ENCODE measurements at regions not wholly inside any gene's neighbourhood (a gene's known extent, or its start where the extent isn't known, plus 50 kb on each side); places are given as distances from the start of the nearest gene placed in this dataset.

DNA sequence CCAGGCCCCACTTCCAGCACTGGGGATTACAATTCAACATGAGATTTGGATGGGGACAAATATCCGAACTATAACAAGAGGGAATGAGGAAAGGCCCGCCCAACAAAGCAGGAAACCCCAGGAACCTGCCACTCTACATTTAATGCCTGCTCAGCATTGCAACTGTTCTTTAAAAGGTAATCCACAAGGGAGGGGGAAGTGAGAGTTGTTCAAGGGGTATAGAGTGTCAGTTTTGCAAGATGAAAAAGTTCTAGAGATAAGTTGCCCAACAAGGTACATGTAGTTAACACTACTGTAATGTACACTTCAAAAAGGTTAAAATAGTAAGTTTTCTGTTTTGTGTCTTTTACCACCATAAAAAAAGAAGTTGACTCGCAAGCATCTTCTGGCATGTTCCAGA lies 137.6 kb downstream of the MBD2 start:
- no peaks in the 10 kb centered on the region for H3K36me3 ChIP-seq
- TF ChIP-seq, protein P1, sequence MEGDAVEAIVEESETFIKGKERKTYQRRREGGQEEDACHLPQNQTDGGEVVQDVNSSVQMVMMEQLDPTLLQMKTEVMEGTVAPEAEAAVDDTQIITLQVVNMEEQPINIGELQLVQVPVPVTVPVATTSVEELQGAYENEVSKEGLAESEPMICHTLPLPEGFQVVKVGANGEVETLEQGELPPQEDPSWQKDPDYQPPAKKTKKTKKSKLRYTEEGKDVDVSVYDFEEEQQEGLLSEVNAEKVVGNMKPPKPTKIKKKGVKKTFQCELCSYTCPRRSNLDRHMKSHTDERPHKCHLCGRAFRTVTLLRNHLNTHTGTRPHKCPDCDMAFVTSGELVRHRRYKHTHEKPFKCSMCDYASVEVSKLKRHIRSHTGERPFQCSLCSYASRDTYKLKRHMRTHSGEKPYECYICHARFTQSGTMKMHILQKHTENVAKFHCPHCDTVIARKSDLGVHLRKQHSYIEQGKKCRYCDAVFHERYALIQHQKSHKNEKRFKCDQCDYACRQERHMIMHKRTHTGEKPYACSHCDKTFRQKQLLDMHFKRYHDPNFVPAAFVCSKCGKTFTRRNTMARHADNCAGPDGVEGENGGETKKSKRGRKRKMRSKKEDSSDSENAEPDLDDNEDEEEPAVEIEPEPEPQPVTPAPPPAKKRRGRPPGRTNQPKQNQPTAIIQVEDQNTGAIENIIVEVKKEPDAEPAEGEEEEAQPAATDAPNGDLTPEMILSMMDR (IDR thresholded peaks at IDR 0.05), result no peak
- no peaks in the 10 kb centered on the region for H3K4me1 ChIP-seq
- DNase-seq, result no peak
- H3K27me3 ChIP-seq, result no peaks in the 10 kb centered on the region
- H3K9ac ChIP-seq (ENCODE audit: low read depth in 2 of 2, low read length in 2 of 2), result no peak overlapping the region
- no peak overlapping the region for H3K27ac ChIP-seq
- no peak overlapping the region for H3K4me3 ChIP-seq
- H3K9me3 ChIP-seq, result no peaks in the 10 kb centered on the region
- intact Hi-C loops (cut with DNase I), result no loop called here

DNA sequence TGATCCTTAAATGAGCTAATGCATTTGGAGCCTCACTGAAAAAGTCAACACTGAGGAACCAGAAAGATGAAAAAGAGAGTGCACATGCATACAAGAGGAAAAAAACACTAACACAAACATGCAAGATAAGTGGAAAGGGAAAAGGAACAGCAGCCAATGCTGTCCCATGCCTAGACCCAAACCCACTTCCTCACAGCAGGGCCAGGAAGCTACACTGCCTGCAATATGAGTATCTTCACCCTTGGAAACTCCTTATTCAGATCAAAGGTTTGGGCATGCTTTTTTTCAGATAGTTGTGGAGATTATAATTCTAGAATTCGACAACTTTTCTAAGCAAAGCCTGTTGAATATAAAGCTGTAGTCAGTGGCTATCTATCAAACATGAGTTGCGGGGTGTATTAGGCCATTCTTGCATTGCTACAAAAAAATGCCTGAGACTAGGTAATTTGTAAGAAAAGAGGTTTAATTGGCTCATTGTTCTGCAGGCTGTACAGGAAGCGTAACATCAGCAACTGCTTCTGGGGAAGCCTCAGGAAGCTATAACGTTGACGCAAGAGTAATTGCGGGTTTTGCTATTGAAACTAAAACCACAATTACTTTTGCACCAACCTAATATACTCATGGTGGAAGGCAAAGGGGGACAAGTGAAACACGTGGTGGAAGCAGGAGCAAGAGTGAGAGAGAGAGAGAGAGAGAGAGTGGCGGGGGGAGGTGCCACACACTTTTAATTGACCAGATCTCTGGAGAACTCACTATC lies 138.2 kb downstream of the MBD2 start:
- Histone ChIP-seq H3K36me3 (no peaks in the 10 kb centered on the region), H3K4me3 (no peak overlapping the region), H3K27ac (no peak overlapping the region), H3K4me1 (no peaks in the 10 kb centered on the region), H3K27me3 (no peaks in the 10 kb centered on the region), H3K9ac (ENCODE audit: low read depth in 2 of 2, low read length in 2 of 2) (no peak overlapping the region), H3K9me3 (no peaks in the 10 kb centered on the region)
- no peak for DNase-seq
- intact Hi-C loops (cut with DNase I), result no loop called here
- TF ChIP-seq, protein P1 (IDR thresholded peaks at IDR 0.05), result no peak

DNA sequence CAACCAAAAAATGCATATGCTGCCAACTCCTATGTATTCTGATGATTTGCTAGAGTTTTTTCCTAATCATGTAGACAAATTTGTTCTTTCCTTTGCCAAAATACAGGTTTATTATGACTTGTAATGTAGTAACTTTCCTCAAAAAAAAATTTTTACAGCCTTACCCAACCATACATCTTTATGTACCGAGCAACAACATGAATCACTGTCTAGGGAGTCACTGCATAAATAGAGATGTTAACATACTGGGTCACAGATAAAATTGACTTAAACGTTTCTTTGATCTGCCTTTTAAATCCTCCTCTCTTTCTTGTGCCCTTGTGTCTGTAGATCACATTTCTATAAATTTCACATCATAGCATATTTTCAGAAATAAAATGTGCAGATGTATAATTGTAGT lies 143.6 kb downstream of the MBD2 start:
- Histone ChIP-seq H3K4me3 (no peak overlapping the region), H3K27ac (no peak overlapping the region), H3K9me3 (no peaks in the 10 kb centered on the region), H3K36me3 (no peaks in the 10 kb centered on the region), H3K4me1 (no peaks in the 10 kb centered on the region), H3K9ac (ENCODE audit: low read depth in 2 of 2, low read length in 2 of 2) (no peak overlapping the region), H3K27me3 (no peaks in the 10 kb centered on the region)
- TF ChIP-seq, protein P1 (IDR thresholded peaks at IDR 0.05), result no peak
- no peak for DNase-seq
- intact Hi-C loops (cut with DNase I), result no loop called here

DNA sequence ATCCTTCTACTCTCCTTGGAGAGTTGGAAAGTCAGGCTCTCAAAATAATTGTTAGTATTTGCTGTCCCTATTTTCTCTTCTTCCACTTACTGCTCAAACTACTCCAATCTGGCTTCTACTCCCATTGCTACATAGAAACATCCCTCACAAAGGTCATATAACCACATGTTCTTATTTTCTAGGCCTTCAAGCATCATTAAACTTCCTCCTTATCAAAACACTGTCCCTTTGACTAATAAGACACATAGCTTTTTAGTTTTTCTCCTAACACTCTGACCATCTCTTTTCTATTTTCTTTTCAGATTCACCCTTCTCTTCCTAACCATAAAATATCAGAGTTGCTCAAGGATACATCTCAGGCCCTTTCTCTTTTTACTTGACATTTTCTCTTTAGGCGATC lies 148.3 kb downstream of the MBD2 start:
- no peak overlapping the region for H3K27ac ChIP-seq
- no peaks in the 10 kb centered on the region for H3K27me3 ChIP-seq
- intact Hi-C loops (cut with DNase I), result no loop called here
- H3K4me1 ChIP-seq, result no peaks in the 10 kb centered on the region
- no peaks in the 10 kb centered on the region for H3K9me3 ChIP-seq
- H3K36me3 ChIP-seq, result no peaks in the 10 kb centered on the region
- H3K9ac ChIP-seq (ENCODE audit: low read depth in 2 of 2, low read length in 2 of 2), result no peak overlapping the region
- TF ChIP-seq, protein P1 (IDR thresholded peaks at IDR 0.05), result no peak
- H3K4me3 ChIP-seq, result no peak overlapping the region
- no peak for DNase-seq

DNA sequence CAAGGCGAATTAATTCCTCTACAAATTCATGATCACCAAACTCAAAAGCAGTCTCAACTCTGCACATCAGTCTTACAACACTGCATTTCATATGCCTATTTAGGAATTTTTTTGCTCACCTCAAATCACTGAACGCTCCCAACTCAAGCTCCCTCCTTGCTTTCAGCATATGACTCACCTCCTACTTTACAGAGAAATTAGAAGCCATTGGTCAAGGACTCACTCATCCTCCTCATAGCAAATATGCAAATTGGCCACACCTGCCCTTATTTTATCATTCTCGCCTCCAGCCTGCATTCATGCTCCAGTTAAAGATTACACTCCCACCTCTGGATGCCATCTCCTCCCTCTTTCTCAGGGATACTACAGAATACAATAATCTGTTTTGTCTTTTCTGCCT lies 148.8 kb downstream of the MBD2 start:
- TF ChIP-seq, protein P1 (IDR thresholded peaks at IDR 0.05), result no peak
- Histone ChIP-seq H3K9me3 (no peaks in the 10 kb centered on the region), H3K4me1 (no peaks in the 10 kb centered on the region), H3K9ac (ENCODE audit: low read depth in 2 of 2, low read length in 2 of 2) (no peak overlapping the region), H3K27ac (no peak overlapping the region), H3K27me3 (no peaks in the 10 kb centered on the region), H3K36me3 (no peaks in the 10 kb centered on the region), H3K4me3 (no peak overlapping the region)
- no peak for DNase-seq
- intact Hi-C loops (cut with DNase I), result no loop called here

Measured in colonic mucosa (tissue), 4 donors.